ENCODE measurements at regions not wholly inside any gene's neighbourhood (a gene's known extent, or its start where the extent isn't known, plus 50 kb on each side); places are given as distances from the start of the nearest gene placed in this dataset.

DNA sequence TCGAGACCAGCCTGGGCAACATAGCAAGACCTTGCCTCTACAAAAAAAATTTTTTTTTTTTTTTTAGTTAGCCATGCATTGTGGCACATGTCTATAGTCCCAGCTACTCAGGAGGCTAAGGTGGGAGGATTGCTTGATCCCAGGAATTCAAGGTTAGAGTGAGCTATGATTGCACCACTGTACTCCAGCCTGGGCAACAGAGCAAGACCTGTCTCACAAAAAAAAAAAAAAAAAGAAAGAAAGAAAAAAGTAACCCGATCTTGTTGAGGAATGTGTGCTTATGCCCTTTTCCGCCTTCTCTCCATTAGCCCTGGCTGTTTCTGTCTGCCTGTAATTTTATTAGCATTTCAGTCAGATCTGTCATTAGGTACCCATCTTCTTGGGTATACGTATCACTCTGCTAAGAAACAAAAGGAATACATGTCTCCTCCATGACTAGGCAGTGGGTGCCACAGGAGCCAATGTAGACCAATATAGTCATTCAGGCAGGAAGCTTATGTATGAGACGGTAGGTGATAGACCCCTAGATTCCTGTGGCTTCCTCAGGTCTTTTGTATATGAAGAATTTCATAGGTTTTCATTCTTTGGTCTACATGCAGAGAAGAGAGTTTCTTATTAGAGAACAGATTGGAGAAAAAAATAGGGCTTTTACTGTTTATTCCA lies 59.6 kb upstream of the NPAS1 start:
- H2BK15ac ChIP-seq (ENCODE audit: low read depth, poor library complexity, severe bottlenecking): no peak overlapping the region
- H3K9me3 ChIP-seq (ENCODE audit: control insufficient read depth, low read length): no peaks in the 10 kb centered on the region
- H3K79me1 ChIP-seq (replicated peaks; ENCODE audit: low read length, poor library complexity, severe bottlenecking): peaks cover 10% of the 10 kb centered on the region
- no peak overlapping the region for H2AK5ac ChIP-seq (ENCODE audit: low read length, severe bottlenecking)
- H3K4me1 ChIP-seq (ENCODE audit: control insufficient read depth, insufficient read depth, low read depth, low read length): peaks cover 14% of the 10 kb centered on the region
- DNase-seq: no peak
- H3K18ac ChIP-seq (ENCODE audit: low read depth in 1 of 2, low read length in 2 of 2): no peak overlapping the region
- no peak overlapping the region for H4K8ac ChIP-seq (ENCODE audit: low read length)
- H3K4me2 ChIP-seq (ENCODE audit: low read length, poor library complexity, severe bottlenecking): no peak overlapping the region
- H3K4ac ChIP-seq (ENCODE audit: low read depth in 1 of 2, low read length in 2 of 2): peak overlapping the region in 1 of 2 experiments; percentile 32
- H3K27me3 ChIP-seq (ENCODE audit: control insufficient read depth in 1 of 2, insufficient read depth in 1 of 2, low read length in 2 of 2): no peaks in the 10 kb centered on the region
- H3K4me3 ChIP-seq (ENCODE audit: insufficient read depth in 1 of 2, low read depth in 1 of 2, low read length in 2 of 2): no peak overlapping the region
- no peak overlapping the region for H2AFZ ChIP-seq (ENCODE audit: low read depth, low read length)
- no peak overlapping the region for H2BK5ac ChIP-seq (ENCODE audit: low read depth, low read length, poor library complexity, severe bottlenecking)
- no peak overlapping the region for H2BK120ac ChIP-seq (ENCODE audit: low read depth, low read length)
- no peak overlapping the region for H4K91ac ChIP-seq (ENCODE audit: low read length)
- no peak overlapping the region for H3K27ac ChIP-seq (ENCODE audit: low read length, poor library complexity, severe bottlenecking)
- no peak overlapping the region for H3K14ac ChIP-seq (ENCODE audit: low read length in 2 of 2)
- H2BK12ac ChIP-seq (ENCODE audit: low read length in 2 of 2): no peak overlapping the region
- WGBS: 94% methylated on average over 5 of the region's 5 CpGs
- H3K36me3 ChIP-seq (ENCODE audit: control insufficient read depth in 1 of 2, insufficient read depth in 2 of 2, low read depth in 1 of 2, low read length in 2 of 2): peaks cover 0 to 4% of the 10 kb centered on the region in 2 experiments
- no peak overlapping the region for H3K23ac ChIP-seq (ENCODE audit: low read length in 2 of 2)
- no peak overlapping the region for H3K9ac ChIP-seq (ENCODE audit: low read length)

GRCh38 chr19:46962030-46962570 lies 57.5 kb upstream of the NPAS1 start:
- Histone ChIP-seq H2BK5ac (ENCODE audit: low read depth, low read length, poor library complexity, severe bottlenecking) (no peak overlapping the region), H2AK5ac (ENCODE audit: low read length, severe bottlenecking) (no peak overlapping the region), H4K8ac (ENCODE audit: low read length) (peak overlapping the region; percentile 66), H4K91ac (ENCODE audit: low read length) (peak overlapping the region; percentile 61), H3K9me3 (ENCODE audit: control insufficient read depth, low read length) (no peaks in the 10 kb centered on the region), H2BK120ac (ENCODE audit: low read depth, low read length) (peak overlapping the region; percentile 1), H3K27me3 (ENCODE audit: control insufficient read depth in 1 of 2, insufficient read depth in 1 of 2, low read length in 2 of 2) (no peaks in the 10 kb centered on the region), H3K4me2 (ENCODE audit: low read length, poor library complexity, severe bottlenecking) (no peak overlapping the region), H3K79me1 (replicated peaks; ENCODE audit: low read length, poor library complexity, severe bottlenecking) (peaks cover 13% of the 10 kb centered on the region), H3K4me3 (ENCODE audit: insufficient read depth in 1 of 2, low read depth in 1 of 2, low read length in 2 of 2) (no peak overlapping the region), H3K4ac (ENCODE audit: low read depth in 1 of 2, low read length in 2 of 2) (peak overlapping the region; percentile 5 to 63), H3K27ac (ENCODE audit: low read length, poor library complexity, severe bottlenecking) (peak overlapping the region; percentile 48), H3K36me3 (ENCODE audit: control insufficient read depth in 1 of 2, insufficient read depth in 2 of 2, low read depth in 1 of 2, low read length in 2 of 2) (peaks cover 4% of the 10 kb centered on the region in 2 experiments), H3K9ac (ENCODE audit: low read length) (no peak overlapping the region), H2BK12ac (ENCODE audit: low read length in 2 of 2) (peak overlapping the region; percentile 49 to 66), H2BK15ac (ENCODE audit: low read depth, poor library complexity, severe bottlenecking) (no peak overlapping the region), H3K23ac (ENCODE audit: low read length in 2 of 2) (no peak overlapping the region), H3K14ac (ENCODE audit: low read length in 2 of 2) (no peak overlapping the region), H3K18ac (ENCODE audit: low read depth in 1 of 2, low read length in 2 of 2) (peak overlapping the region; percentile 23 to 70), H2AFZ (ENCODE audit: low read depth, low read length) (no peak overlapping the region), H3K4me1 (ENCODE audit: control insufficient read depth, insufficient read depth, low read depth, low read length) (peaks cover 10% of the 10 kb centered on the region)
- peak; percentile 65 for DNase-seq
- 69% methylated on average over 1 of the region's 2 CpGs for whole genome bisulfite sequencing

DNA sequence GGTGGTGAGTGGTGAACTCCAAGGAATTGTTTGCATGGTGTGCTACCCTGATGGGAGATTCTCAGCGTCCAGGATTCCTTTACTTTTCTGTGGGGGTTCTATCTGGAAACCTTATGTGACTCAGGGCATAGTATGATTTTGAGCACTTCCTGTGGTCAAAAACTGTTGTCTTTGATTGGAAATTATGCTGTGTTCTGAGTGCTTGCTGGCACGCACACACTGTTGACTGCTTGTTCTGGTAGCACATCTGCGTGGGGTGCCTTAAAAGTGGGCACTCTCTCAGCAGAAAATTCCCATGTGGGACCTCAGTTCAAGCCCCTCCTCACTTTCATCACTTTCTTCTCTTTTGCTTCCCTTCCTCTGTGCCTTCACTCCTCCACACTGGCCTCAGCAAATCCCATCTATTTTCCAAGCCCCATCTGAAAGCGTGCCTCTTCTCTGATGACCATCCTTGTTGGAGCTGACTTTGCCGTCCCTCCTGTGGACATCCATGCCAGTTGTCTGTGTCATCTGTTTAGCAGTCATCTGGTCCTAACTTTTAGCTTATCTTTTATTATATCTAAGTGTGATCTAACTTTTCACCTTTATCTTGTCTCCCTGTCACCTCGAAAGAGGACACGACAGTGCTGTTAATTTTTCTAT lies 56.4 kb upstream of the NPAS1 start:
- Histone ChIP-seq H2BK12ac (ENCODE audit: low read length in 2 of 2) (no peak overlapping the region), H2AK5ac (ENCODE audit: low read length, severe bottlenecking) (no peak overlapping the region), H4K91ac (ENCODE audit: low read length) (peak overlapping the region; percentile 83), H3K27ac (ENCODE audit: low read length, poor library complexity, severe bottlenecking) (peak overlapping the region; percentile 48), H3K27me3 (ENCODE audit: control insufficient read depth in 1 of 2, insufficient read depth in 1 of 2, low read length in 2 of 2) (no peaks in the 10 kb centered on the region), H3K4me3 (ENCODE audit: insufficient read depth in 1 of 2, low read depth in 1 of 2, low read length in 2 of 2) (peak overlapping the region in 1 of 2 experiments; percentile 6), H3K9ac (ENCODE audit: low read length) (peak overlapping the region; percentile 74), H2BK15ac (ENCODE audit: low read depth, poor library complexity, severe bottlenecking) (no peak overlapping the region), H3K4me1 (ENCODE audit: control insufficient read depth, insufficient read depth, low read depth, low read length) (peaks cover 16% of the 10 kb centered on the region), H3K4ac (ENCODE audit: low read depth in 1 of 2, low read length in 2 of 2) (peak overlapping the region; percentile 44 to 62), H3K23ac (ENCODE audit: low read length in 2 of 2) (no peak overlapping the region), H3K14ac (ENCODE audit: low read length in 2 of 2) (no peak overlapping the region), H3K18ac (ENCODE audit: low read depth in 1 of 2, low read length in 2 of 2) (peak overlapping the region in 1 of 2 experiments; percentile 46), H2BK5ac (ENCODE audit: low read depth, low read length, poor library complexity, severe bottlenecking) (no peak overlapping the region), H3K4me2 (ENCODE audit: low read length, poor library complexity, severe bottlenecking) (no peak overlapping the region), H3K9me3 (ENCODE audit: control insufficient read depth, low read length) (no peaks in the 10 kb centered on the region), H4K8ac (ENCODE audit: low read length) (no peak overlapping the region), H2BK120ac (ENCODE audit: low read depth, low read length) (peak overlapping the region; percentile 11), H2AFZ (ENCODE audit: low read depth, low read length) (no peak overlapping the region), H3K36me3 (ENCODE audit: control insufficient read depth in 1 of 2, insufficient read depth in 2 of 2, low read depth in 1 of 2, low read length in 2 of 2) (peaks cover 0 to 4% of the 10 kb centered on the region in 2 experiments), H3K79me1 (replicated peaks; ENCODE audit: low read length, poor library complexity, severe bottlenecking) (peaks cover 15% of the 10 kb centered on the region)
- 13% methylated on average over 7 of the region's 7 CpGs for WGBS
- DNase-seq: peak; percentile 99

DNA sequence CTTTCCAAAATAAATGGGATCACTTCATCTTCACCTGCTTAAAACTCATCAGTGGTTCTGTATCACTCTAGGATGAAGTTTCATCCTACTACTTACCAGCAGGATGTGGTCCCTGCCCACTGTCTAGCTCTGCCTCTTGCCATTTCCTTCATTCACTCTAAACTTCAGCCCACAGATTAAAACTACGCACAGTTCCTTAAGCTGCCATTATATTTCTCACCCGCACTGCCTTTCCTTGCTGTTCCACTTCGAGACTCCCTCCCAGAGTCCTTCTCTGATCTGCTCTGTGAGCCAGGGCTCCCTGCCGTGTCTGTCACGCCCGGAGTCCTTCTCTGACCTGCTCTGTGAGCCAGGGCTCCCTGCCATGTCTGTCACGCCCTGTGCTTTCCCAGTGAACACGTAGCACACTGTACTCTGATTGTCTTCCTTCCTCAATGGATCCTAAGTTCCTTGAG lies 52.0 kb upstream of the NPAS1 start:
- Histone ChIP-seq H3K4me3 (ENCODE audit: insufficient read depth in 1 of 2, low read depth in 1 of 2, low read length in 2 of 2) (no peak overlapping the region), H2BK15ac (ENCODE audit: low read depth, poor library complexity, severe bottlenecking) (peak overlapping the region; percentile 34), H2AFZ (ENCODE audit: low read depth, low read length) (no peak overlapping the region), H3K4ac (ENCODE audit: low read depth in 1 of 2, low read length in 2 of 2) (peak overlapping the region in 1 of 2 experiments; percentile 60), H3K9ac (ENCODE audit: low read length) (peak overlapping the region; percentile 39), H3K9me3 (ENCODE audit: control insufficient read depth, low read length) (no peaks in the 10 kb centered on the region), H4K8ac (ENCODE audit: low read length) (peak overlapping the region; percentile 68), H3K27me3 (ENCODE audit: control insufficient read depth in 1 of 2, insufficient read depth in 1 of 2, low read length in 2 of 2) (no peaks in the 10 kb centered on the region), H3K18ac (ENCODE audit: low read depth in 1 of 2, low read length in 2 of 2) (peak overlapping the region in 1 of 2 experiments; percentile 9), H3K27ac (ENCODE audit: low read length, poor library complexity, severe bottlenecking) (peak overlapping the region; percentile 1), H3K4me1 (ENCODE audit: control insufficient read depth, insufficient read depth, low read depth, low read length) (peaks cover 24% of the 10 kb centered on the region), H2BK12ac (ENCODE audit: low read length in 2 of 2) (peak overlapping the region in 1 of 2 experiments; percentile 45), H3K79me1 (replicated peaks; ENCODE audit: low read length, poor library complexity, severe bottlenecking) (peaks cover 28% of the 10 kb centered on the region), H2BK5ac (ENCODE audit: low read depth, low read length, poor library complexity, severe bottlenecking) (no peak overlapping the region), H3K4me2 (ENCODE audit: low read length, poor library complexity, severe bottlenecking) (no peak overlapping the region), H3K14ac (ENCODE audit: low read length in 2 of 2) (no peak overlapping the region), H2AK5ac (ENCODE audit: low read length, severe bottlenecking) (no peak overlapping the region), H4K91ac (ENCODE audit: low read length) (no peak overlapping the region), H2BK120ac (ENCODE audit: low read depth, low read length) (peak overlapping the region; percentile 42), H3K23ac (ENCODE audit: low read length in 2 of 2) (no peak overlapping the region), H3K36me3 (ENCODE audit: control insufficient read depth in 1 of 2, insufficient read depth in 2 of 2, low read depth in 1 of 2, low read length in 2 of 2) (peaks cover 3 to 10% of the 10 kb centered on the region in 2 experiments)
- DNase-seq: no peak
- WGBS: 84% methylated on average over 8 of the region's 8 CpGs

Measured in mesenchymal stem cell (in vitro differentiated cells and primary cell).